ENCODE measurements at regions not wholly inside any gene's neighbourhood (a gene's known extent, or its start where the extent isn't known, plus 50 kb on each side); places are given as distances from the start of the nearest gene placed in this dataset.
"Not testable (repeated sequence)": the region's sequence is repeated elsewhere in the genome, so short reads cannot be mapped to it uniquely, and the experiment has no call there.

DNA sequence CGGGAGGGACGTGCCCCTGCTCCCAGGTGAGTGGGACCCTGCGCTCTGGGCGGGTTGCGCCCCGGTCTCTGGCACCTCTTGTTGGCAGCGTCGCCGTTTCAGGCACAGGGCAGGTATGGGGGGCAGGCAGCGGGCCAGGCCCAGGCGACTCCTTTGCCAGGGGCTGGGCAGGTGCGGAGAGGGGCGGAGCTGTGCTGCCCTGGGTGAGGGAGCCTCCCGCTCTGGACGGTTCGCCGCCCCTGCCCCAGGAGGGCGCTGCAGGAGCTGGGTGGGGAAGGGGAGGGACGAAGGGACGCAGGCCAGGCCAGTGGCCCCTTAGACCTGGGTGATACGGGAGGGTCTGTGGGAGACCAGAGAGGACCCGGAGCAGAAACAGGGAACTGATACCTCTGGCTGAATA is 663.9 kb upstream of the DEFB115 start:
- no peak for DNase-seq

DNA sequence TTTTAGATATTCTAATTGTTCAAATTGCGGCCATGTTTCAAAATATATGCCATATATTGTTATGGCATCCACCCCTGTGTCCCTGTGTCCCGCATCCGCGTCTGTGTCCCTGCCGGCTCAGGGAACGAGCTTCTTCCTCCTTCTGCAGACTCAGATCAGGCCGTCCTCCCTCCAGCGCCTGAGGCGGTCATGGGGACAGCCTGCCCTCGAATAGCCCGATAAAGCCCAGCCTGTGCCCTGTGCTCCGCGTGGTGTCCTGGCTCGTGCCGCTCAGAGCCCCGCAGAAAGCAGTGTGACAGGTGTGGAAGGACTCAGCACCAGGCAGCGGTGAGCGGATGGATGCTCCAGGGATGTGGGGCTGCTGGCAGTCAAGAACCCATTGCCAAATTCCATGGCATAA is 663.4 kb upstream of the DEFB115 start:
- no peak for DNase-seq

DNA sequence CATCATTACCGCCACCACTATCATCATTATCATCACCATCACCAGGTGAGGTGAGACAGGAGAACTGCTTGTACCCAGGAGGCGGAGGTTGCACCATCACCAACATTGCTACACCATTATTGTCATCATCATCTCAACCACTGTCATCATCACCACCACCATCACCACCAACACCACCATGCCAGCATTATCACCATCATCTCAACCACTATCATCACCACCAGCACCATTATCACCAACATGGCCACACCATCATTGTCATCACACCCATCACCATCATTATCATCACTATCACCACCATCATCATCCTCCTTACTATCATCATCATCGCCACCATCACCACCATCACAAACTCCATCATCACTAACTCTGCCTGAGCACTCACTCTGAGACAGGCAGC is 661.8 kb upstream of the DEFB115 start:
- DNase-seq, result no peak

DNA sequence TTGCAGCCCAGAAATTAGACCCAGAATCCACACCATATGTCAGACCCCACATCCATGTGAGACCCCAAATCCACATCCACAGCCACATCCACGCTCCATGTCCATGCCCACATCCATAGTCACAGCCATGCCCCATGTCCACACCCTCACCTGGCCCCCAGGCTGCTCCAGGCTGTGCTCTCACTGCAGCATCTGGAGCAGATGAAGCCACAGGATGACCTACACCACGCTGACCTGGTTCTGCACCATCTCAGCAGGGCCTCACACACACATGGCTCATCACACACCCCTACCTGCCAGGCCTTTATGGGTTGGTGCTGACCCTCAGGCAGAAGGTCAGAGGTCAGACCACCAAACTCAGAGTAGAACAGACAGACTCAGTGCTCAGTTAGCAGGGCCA is 660.0 kb upstream of the DEFB115 start:
- DNase-seq, result not testable (repeated sequence)

DNA sequence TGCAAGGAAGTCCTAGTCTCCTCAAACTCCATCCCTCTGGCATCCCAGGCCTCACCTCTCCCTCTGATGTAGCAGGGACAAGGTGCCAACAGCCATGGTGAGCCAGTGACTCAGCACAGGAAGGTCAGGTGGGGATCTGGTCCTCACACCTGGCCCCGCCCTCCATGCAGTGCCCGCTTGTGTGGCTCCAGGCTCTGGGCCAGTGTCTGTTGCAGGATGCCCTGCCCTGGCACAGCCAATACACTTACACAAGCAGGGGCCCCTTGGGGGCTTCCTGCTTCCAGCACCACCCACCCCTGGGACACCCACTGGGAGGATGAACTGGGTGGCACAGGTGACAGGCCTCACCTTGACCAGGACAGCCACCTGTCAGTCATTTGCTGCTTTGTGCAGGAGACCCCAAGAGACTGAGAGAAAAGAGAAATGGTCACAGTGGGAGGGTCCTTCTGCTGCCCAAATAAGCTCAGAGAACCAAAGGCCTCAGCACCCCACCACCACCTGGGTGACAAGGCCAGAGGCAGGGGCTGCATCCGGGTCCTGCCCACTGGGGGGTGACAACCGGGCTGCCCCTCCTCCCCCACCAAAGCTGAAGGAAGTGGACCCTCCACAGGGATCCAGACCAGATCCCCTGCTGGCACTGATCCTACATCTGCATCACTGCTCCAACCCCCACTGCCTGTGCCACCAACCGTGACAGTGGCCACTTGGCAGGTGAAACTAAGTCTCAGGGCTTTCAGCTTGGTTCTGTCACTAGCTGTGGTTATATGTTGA is 658.8 kb upstream of the DEFB115 start:
- no peak for DNase-seq

DNA sequence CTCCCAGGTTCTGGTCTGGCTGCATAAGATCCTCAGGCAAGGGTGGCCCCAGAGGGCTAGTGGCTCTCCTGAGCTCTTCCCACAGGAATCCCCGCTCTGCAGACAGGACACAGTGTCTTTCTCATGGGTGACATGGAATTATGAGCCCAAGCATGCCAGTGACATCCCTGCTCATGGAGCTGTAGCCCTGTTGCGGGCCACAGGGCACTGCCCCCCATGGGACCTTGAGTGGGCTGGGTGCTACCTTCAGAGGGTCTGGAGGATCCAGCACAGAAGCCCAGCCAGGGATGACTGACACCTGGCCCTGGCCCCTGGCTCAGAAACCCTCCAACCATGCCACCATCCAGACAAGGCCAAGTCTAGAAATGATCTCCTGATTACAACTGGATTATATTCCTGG is 657.5 kb upstream of the DEFB115 start:
- DNase-seq, result no peak

DNA sequence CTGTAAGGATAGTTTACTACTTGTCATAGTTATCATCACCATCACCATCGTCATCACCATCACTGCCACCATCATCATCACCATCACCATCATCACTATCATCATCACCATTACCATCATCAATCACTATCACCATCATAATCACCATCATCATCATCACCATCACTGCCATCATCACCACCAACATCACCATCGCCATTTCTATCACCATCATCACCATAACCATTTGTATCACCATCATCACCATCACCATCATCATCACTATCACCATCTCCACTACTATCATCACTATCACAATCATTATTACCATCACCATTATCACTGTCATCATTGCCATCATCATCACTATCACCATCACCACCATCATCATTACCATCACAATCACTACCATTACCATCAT is 655.5 kb upstream of the DEFB115 start:
- DNase-seq, result no peak

DNA sequence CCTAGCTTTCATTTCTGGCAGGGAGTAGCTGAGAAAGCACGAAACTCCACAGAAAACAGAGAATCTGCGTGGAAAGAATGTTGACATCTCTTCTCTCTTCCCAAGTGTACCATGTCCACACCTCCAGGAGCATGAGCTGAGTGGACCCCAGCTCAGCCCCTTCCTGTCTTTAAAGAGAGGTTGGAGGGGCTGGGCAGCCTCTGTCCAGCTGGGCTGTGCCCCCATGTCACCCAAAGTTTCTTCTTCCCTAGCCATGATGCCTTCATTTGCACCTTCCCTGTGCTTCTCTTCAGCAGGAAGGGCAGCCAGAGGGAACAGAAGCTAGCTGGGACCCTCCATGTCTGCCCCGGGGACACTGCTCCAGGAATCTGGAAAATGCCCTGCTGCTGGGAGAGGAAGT is 655.0 kb upstream of the DEFB115 start:
- DNase-seq, result no peak

DNA sequence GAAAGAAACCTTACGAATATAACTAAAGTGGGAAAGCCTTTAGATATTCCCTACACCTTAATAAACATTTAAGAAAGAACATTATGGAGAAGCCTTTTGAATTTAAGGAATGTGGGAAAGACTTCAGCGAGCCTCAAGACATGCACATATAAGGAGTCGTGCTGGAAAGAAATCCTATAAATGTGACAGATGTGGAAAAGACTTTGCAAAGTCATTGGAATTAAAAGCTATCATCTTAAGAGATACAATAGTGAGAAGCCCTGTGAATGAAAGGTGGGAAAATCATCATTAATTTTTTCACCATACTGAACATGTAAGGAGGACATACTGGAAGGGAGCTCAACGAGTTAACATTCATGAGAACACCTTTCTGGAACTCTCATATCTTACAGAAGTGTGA is 650.5 kb upstream of the DEFB115 start:
- DNase-seq, result no peak

DNA sequence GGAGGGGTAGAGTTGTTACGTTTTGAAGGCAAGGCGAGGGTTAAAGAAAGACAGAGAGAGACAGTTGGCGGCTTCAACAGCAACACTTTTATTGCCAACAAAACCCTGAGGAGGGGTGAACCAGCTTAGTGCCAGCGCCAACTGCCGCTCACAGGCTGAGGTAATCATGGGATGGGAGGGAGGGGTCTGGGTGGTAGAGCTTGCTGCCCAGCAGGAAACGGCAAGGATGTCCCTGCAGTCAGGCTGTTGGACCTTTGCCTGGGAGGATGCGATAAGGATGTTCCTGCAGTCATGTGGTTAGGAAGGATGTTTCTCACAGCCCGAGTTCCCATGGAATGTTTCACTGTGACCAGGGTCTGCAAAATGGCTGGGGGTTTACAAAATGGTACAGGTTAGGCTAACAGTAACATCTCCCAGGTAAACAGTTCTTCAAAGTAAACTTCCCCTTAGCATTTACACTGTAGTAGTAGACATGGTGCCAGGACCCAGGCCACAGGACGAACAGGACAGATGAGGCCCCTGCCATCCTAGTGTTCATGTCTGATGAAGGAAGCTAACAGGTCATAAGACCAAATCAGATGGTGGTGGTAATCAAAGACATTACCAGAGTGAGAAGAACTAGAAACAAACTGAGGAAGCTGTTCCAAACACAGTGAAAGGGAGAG is 647.3 kb upstream of the DEFB115 start:
- DNase-seq, result no peak

DNA sequence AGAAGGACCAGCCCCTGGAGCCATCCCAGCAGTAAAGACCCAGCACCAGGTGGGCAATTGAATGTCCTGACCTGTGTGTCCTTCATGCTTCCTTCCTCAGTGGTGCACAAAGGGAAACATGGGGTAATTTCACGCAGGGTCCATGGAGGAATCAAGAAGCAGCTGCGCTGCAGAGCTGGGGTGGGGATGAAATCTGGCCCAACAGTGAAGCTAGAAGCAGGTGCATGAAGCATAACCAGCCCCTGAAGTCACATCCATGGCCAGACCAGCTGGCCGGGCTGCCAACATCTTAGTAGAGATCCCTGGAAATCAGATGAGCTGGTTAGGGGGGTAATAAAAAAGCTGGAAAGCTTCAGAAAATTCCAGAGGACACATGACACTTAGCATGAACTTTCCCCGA is 646.7 kb upstream of the DEFB115 start:
- no peak for DNase-seq

DNA sequence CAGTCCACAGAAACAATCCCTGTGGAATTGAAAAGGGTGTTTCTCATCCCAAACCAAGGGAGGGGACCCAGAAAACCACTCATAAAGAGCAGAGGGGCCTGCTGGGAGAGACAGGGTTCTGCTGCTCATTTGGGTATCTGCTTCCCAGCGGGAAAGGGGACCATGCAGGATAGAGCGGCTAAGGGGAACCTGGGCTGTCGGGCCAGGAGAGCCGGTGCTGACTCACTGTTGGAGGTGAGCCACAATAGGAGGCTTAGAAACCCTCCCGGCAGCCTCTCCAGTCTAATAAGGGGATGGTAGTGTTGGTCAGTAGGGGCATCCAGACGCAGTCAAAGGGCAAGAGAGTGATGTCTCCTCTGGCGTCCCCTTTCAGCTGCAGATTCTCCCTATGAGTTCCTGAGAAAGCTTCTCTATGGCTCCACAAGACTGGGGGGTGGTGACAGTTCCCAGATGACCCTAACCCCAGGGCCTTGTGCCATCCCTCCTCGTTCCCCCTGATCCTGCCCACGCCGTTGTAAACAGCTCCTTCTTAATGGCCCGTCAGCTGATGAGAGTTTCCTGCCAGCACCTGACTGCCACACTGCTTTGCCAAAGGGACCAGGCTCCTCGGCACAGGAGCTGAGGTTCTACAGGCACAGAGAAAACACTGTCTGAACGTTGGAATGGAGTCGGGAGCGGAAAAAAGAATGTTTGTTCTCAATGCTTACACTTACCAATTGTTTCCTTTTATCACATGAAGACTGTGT is 646.1 kb upstream of the DEFB115 start:
- no peak for DNase-seq

DNA sequence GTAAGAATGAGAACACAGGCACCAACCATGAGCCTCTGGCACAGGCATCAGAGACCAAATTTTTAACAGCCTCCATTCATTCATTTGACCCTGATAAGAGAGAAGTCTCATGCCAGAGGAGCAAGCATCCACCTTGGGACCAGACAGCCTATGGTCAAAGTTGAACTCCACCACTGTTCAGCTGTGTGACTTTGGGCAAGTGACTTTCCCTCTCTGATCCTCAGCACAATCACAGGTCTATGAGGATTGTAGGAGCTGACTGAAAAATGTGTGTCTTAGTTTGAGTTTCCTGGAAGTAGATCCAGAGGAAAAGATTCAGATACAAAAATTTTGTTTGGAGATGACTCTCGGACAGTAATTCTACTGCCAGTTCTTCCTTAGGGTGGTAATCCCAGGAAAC is 645.1 kb upstream of the DEFB115 start:
- no peak for DNase-seq

DNA sequence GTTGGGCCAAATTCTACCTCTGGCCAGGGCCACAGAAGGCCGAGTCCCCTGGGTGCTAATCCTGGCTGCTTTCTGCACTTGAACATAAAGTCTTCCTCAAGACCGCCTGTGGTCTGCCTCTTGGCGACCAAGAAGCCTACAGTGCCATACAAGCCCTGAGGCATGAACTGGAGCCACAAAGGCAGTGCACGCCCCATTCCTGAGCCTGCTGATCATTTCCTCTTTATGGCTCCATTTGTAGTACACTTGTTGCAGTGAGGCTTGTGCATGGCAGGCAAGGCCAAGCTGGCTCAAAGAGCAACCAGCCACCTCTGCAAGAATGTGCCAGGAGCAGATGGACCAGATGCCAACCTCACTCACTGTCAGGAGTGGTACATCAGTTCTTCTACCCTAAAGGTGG is 636.1 kb upstream of the DEFB115 start:
- not testable (repeated sequence) for DNase-seq

DNA sequence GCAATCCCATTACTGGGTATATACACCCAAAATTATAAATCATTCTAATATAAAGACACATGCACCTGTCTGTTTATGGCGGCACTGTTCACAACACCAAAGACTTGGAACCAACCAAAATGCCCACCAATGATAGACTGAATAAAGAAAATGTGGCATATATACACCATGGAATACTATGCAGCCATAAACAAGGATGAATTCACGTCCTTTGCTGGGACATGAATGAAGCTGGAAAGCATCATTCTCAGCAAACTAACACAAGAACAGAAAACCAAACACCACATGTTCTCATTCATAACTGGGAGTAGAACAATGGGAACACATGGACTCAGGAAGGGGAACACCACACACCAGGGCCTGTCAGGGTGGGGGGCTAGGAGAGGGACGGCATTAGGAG is 633.2 kb upstream of the DEFB115 start:
- DNase-seq, result not testable (repeated sequence)

DNA sequence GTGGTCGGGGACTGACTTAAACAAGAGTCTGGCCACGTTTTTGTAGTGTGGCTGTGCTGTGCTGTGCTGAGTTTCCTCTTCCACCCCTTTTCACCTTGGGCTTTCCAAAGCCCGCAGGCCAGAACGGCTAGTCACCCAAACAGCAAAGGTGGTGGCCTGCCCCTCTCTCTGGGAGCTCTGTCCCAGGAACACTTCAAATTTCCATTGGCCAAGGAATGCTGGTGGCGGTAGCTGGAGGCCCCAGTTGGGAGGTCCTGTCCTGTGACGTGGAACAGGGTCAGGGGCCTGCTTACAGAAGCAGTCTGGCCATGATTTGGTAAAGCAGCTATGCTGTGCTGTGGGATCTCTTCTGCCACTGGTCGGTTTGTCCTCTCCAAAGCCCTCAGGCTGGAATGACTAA is 628.1 kb upstream of the DEFB115 start:
- peak in 1 of 4 experiments; percentile 3 for DNase-seq

DNA sequence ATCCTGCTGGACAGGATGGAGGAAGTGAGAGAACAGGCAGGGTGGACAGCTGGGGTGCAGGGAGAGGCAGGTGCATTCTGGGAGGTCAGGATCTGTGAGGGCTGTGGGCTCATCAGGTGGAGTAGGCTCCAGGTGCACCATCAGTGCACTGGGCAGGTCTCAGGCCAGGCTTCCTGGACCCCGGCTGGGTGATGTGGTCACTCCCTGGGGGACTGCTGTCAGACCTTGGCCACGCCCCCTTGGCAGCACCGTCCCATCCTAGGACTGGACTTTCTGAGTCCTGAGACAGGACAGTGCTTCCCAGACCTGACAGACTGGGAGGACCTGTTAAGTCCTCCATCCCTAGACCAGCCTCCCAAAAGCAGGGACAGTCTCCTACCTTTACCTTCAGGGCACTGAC is 626.7 kb upstream of the DEFB115 start:
- DNase-seq, result no peak

DNA sequence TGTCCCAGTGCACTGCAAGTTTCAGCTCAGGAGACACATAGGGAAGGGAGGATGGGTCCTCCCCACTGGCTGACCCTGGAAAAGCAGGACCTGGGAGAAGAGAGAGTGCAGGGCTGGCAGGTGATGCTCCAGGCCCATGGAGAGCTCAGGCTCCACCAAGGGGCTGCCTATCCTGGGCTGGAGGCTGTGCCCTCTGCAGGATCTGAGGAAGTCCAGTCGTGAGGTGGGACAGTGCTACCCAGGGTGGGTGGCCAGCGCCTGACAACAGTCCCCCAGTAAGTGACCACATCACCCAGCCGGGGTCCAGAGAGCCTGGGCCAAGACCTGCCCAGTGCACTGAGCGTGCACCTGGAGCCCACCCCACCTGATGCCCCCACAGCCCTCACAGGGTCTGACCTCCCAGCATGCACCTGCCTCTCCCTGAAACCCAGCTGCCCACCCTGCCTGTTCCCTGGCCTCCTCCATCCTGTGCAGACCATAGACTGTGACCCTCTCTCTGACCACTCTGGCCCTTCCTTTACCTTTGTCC is 626.1 kb upstream of the DEFB115 start:
- not testable (repeated sequence) for DNase-seq

DNA sequence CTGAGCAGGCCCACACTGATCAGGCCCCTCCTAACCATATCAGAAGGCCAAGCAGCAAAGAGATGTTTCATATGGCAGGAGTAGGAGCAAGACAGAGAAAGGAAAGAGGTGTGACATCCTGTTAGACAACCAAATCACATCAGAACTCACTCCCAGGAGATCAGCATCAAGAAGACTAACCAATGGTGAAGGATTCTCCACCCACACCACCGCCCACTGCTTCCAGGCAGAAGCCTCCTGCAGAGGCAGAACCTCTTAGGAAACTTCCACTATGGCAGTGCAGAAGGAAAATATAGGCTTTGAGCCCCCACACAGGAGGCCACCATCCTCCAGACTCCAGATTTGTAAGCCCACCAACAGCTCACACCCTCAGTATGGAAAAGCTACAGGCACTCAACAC is 624.7 kb upstream of the DEFB115 start:
- not testable (repeated sequence) for DNase-seq

DNA sequence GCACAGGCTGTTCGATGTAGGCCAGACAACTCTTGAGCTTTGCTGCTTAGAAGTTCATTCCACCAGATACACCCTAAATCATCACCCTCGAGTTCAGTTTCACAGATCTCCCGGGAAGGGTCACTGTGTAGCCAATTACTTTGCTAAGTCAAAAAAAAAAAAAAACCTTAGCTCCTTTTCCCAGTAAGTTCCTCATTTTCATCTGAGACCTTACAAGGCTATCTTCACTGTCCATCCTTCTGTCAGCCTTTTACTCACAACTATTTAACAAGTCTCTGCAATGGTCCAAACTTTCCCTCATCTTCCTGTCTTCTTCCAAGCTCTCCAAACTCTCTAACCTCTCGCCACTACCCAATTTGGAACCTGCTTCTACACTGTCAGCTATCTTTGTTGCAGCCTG is 615.9 kb upstream of the DEFB115 start:
- DNase-seq, result not testable (repeated sequence)

DNA sequence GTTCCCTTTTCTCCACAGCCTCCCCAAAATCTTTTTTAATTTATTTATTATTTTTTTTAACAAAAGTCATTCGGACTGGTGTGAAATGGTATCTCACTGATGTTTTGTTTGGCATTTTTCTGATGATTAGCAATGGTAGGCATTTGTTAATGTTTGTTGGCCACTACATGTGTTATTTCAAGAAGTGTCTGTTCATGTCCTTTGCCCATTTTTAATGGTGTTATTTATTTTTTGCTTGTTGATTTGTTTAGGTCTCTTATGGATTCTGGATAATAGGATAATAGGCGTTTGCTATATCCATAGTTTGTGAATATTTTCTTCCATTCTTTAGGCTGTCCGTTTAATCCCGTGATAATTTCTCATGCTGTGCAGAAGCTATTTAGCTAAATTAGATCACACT is 596.5 kb upstream of the DEFB115 start:
- DNase-seq, result not testable (repeated sequence)

DNA sequence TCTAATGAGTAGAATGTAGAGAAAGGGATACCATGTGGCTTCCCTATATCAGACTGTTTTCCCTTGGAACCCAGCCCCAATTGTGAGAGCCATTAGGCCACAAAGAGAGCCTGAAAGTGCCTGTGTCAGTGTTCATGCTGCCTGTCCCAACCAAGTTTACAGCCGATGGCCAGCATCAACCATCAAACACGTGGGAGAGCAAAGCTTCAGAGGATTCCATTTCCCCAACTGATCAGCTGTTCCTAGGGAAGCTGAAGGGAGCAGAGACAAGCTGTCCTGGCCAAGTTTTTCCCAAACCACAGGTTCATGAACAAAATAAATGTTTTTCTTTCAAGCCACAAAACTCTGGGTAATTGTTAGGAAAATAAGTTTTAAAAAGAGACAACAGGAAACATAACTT is 589.0 kb upstream of the DEFB115 start:
- DNase-seq, result not testable (repeated sequence)

DNA sequence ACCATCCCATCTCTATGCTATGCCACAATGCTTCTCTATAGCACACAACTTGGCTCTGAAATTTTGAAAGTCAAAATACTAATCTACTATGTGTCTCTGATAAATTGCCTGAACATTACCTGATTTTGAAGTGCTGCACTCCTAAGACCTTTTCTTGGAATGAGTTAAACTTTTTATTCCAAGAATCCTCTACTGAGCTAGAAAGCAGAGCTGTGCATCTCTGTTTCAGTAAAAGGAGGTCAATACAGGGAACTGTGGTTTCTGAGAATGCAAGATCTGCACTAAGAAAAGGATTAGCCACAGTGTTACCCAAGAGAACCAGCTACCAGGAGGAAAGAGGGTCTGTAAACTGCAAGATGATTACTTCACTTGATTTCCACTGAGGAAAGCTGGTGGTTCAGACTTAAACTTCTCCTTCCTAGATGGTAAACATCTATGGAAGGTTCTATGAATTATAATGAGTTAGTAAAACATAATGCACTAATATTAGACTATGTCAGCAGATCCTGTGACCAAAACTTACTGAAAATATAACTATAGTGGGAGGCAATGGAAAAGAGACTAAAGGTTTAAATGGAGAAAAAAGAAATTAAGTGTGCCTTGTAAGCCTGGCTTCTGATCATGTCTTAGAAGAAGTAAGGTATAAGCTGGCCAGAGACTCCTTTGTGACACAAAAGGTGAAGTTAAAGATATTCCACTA is 588.0 kb upstream of the DEFB115 start:
- not testable (repeated sequence) for DNase-seq

Data from activated naive CD4-positive, alpha-beta T cell (primary cell).